GM10266 (cell line): ENCODE measurements at regions not wholly inside any gene's neighbourhood (a gene's known extent, or its start where the extent isn't known, plus 50 kb on each side); places are given as distances from the start of the nearest gene placed in this dataset.

Experiments
- DNase-seq: peaks from one replicate; pipeline ENCODE4 v3.0.0; 2012; ENCODE audit errors: extremely low spot score
- CTCF ChIP-seq: IDR thresholded peaks from 2 replicates; pipeline ENCODE4 v1.5.1; 2012; ENCODE audit warnings: mild to moderate bottlenecking, low read depth; ENCODE audit not compliant: control insufficient read depth, insufficient read depth; ENCODE audit errors: missing control alignments

GRCh38 chr13:84998681-84999080 is 800.5 kb downstream of the SLITRK6 start:
- DNase-seq: no peak
- TF ChIP-seq CTCF: no peak

- DNase-seq: no peak
- no peak for TF ChIP-seq CTCF
Measured at GRCh38 chr13:84997858-84998257, 801.4 kb downstream of the SLITRK6 start.

DNA sequence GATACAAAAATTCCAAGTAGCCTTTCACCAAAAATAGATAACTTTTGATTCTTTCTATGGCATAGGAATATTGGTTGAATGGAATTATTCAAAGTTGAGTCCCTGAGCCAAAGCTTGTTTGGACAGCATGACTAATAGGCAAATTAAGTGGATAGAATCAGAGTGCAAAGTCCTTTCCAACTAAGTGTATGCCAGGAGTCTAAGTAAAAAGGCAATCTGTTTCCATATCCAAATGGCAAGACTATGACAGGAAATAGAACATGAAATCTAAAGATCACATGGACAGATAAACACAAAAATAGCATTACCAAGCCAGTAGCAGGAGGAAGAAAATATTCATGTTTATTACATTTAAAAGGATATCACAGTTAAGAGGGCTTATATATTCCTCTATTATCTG is 804.6 kb downstream of the SLITRK6 start:
- DNase-seq: no peak

GRCh38 chr13:84985860-84986259 is 813.4 kb downstream of the SLITRK6 start:
- DNase-seq: no peak
- TF ChIP-seq CTCF: no peak

More for the DNA sequence above, 804.6 kb downstream of the SLITRK6 start:
- no peak for TF ChIP-seq CTCF

DNA sequence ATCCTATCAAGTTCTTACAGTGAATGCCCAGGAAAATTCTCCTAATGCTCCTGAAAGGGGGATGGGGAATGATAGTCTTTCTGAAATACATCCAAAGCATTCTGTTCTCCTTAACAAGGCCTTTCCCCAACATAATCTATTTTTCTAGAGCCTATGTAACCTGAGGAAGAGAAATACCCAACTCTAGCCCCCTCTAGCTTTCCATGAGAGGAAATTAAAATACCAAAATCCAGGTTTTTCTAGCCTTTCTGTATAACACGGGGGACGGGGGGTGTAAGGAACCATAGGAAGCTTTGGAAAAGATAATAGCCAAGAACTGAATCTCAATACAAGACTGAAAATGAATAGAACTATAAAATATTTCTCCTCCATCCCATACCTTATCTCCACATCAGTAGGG is 815.9 kb downstream of the SLITRK6 start:
- TF ChIP-seq CTCF: no peak
- DNase-seq: no peak

DNA sequence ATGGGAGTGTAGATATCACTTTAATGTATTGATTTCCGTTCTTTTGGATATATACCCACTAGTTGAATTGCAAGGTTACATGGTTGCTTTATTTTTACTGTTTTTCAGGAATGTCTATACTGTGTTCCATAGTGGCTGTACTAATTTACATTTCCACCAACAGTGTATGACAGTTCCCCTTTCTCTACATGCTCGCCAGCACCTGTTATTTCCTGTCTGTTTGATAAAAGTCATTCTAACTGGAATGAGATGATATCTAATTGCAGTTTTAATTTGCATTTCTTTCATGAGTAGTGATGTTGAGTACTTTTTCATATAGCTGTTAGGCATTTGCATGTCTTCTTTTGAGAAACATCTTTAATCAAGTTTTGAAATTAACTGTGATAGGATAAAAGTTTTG is 818.6 kb downstream of the SLITRK6 start:
- DNase-seq: no peak
- TF ChIP-seq CTCF: no peak

GRCh38 chr13:84978851-84979250 is 820.4 kb downstream of the SLITRK6 start:
- no peak for TF ChIP-seq CTCF
- DNase-seq: no peak

GRCh38 chr13:84973661-84974060 is 825.6 kb downstream of the SLITRK6 start:
- no peak for DNase-seq

More at GRCh38 chr13:84973661-84974060, 825.6 kb downstream of the SLITRK6 start:
- no peak for TF ChIP-seq CTCF
